ENCODE measurements at regions not wholly inside any gene's neighbourhood (a gene's known extent, or its start where the extent isn't known, plus 50 kb on each side); places are given as distances from the start of the nearest gene placed in this dataset.

GRCh38 chr13:44135566-44135965 lies 238.1 kb upstream of the SERP2 start:
- ATAC-seq = no peak
- Histone ChIP-seq H3K4me1 (ENCODE audit: insufficient read depth, low read length) (peaks cover 6% of the 10 kb centered on the region; the same call in 1 of the 2 replicates), H3K9ac (ENCODE audit: insufficient read depth, low read depth, low read length) (no peak overlapping the region), H3K27me3 (ENCODE audit: control insufficient read depth in 1 of 2, insufficient read depth in 2 of 2, low read length in 2 of 2) (no peaks in the 10 kb centered on the region; a peak in 1 of 5 replicates), H4K20me1 (ENCODE audit: insufficient read depth, low read length) (no peaks in the 10 kb centered on the region), H3K36me3 (replicated peaks in 1 of 2; ENCODE audit: control insufficient read depth in 1 of 2, insufficient read depth in 2 of 2, low read length in 2 of 2) (no peaks in the 10 kb centered on the region), H3K27ac (ENCODE audit: extremely low read length, insufficient read depth, low read length) (no peak overlapping the region), H3K4me3 (replicated peaks in 1 of 3; ENCODE audit: insufficient read depth in 1 of 3, low read depth in 2 of 3, low read length in 3 of 3) (no peak overlapping the region), H3K4me2 (ENCODE audit: low read depth, low read length) (no peak overlapping the region), H3K9me3 (ENCODE audit: low read length) (no peaks in the 10 kb centered on the region), H3K79me2 (ENCODE audit: insufficient read depth, low read length) (no peaks in the 10 kb centered on the region), H2AFZ (ENCODE audit: low read length) (no peak overlapping the region)
- ChIA-PET POLR2A (no interaction called here), CTCF (ENCODE audit: low intra/inter-chr PET ratio, low total read pairs) (no interaction called here)
- 0% methylated on average over 1 of the region's 1 CpG for WGBS (ENCODE audit: low lambda C conversion rate)
- intact Hi-C loops (cut with micrococcal nuclease; ENCODE audit: unreplicated experiment) = no loop called here
- in situ Hi-C loops (cut with HindIII; ENCODE audit: extremely low pct_ligation_motif_present, low pct_unique_long_range_greater_than_20kb) = no loop called here
- no peak for FAIRE-seq
- DNase-seq (ENCODE audit: low spot score) = no peak
- BruUV-seq (replicated peaks) = no TSS peak
- no peak for TF ChIP-seq NCOA1 (CRISPR knock-in tag; IDR thresholded peaks at IDR 0.05)
- no peak for TF ChIP-seq POLR2AphosphoS5 (IDR thresholded peaks at IDR 0.05; ENCODE audit: low read depth, low read length)

- H3K4me3 ChIP-seq (replicated peaks in 1 of 3; ENCODE audit: insufficient read depth in 1 of 3, low read depth in 2 of 3, low read length in 3 of 3) = no peak overlapping the region
- peaks cover 18% of the 10 kb centered on the region for H3K4me1 ChIP-seq (ENCODE audit: insufficient read depth, low read length)
- TF ChIP-seq ZNF335 (CRISPR knock-in tag; IDR thresholded peaks at IDR 0.05) (no peak), E2F2 (CRISPR knock-in tag; IDR thresholded peaks at IDR 0.05; ENCODE audit: borderline replicate concordance) (no peak), ESRRA (CRISPR knock-in tag; IDR thresholded peaks at IDR 0.05; ENCODE audit: low read depth) (no peak)
- WGBS (ENCODE audit: low lambda C conversion rate) = 10% methylated on average over 5 of the region's 5 CpGs
- no peak for ATAC-seq
- no peak overlapping the region for H3K27ac ChIP-seq (ENCODE audit: extremely low read length, insufficient read depth, low read length)
- no peak overlapping the region for H2AFZ ChIP-seq (ENCODE audit: low read length)
- in situ Hi-C loops (cut with HindIII; ENCODE audit: extremely low pct_ligation_motif_present, low pct_unique_long_range_greater_than_20kb) = no loop called here
- no peaks in the 10 kb centered on the region for H4K20me1 ChIP-seq (ENCODE audit: insufficient read depth, low read length)
- no peak for FAIRE-seq
- no peaks in the 10 kb centered on the region for H3K79me2 ChIP-seq (ENCODE audit: insufficient read depth, low read length)
- no peaks in the 10 kb centered on the region for H3K9me3 ChIP-seq (ENCODE audit: low read length)
- H3K9ac ChIP-seq (ENCODE audit: insufficient read depth, low read depth, low read length) = no peak overlapping the region
- no peaks in the 10 kb centered on the region for H3K36me3 ChIP-seq (replicated peaks in 1 of 2; ENCODE audit: control insufficient read depth in 1 of 2, insufficient read depth in 2 of 2, low read length in 2 of 2)
- ChIA-PET POLR2A (no interaction called here), CTCF (ENCODE audit: low intra/inter-chr PET ratio, low total read pairs) (no interaction called here)
- H3K4me2 ChIP-seq (ENCODE audit: low read depth, low read length) = no peak overlapping the region
- no TSS peak for BruUV-seq (replicated peaks)
- no peak for DNase-seq (ENCODE audit: low spot score)
- intact Hi-C loops (cut with micrococcal nuclease; ENCODE audit: unreplicated experiment) = no loop called here
- H3K27me3 ChIP-seq (ENCODE audit: control insufficient read depth in 1 of 2, insufficient read depth in 2 of 2, low read length in 2 of 2) = no peaks in the 10 kb centered on the region; a peak in 1 of 5 replicates
Measured at GRCh38 chr13:44136696-44137268, 236.8 kb upstream of the SERP2 start.
